H9 (cell line): ENCODE measurements at regions not wholly inside any gene's neighbourhood (a gene's known extent, or its start where the extent isn't known, plus 50 kb on each side); places are given as distances from the start of the nearest gene placed in this dataset.

Source experiments
- DNase-seq: peaks from one replicate; pipeline ENCODE4 v3.0.0-alpha.2; 2017
- H2AFZ ChIP-seq: one replicate; pipeline ENCODE4 v1.6.1; 2013; ENCODE audit warnings: mild to moderate bottlenecking, low read length, control low read depth, moderate library complexity
- H2AK5ac ChIP-seq: 2 replicates; pipeline ENCODE4 v1.6.1; 2013; ENCODE audit warnings: low read length, control low read depth, mixed read lengths; ENCODE audit not compliant: insufficient read length
- H2BK120ac ChIP-seq: one replicate; pipeline ENCODE4 v1.6.1; 2013; ENCODE audit warnings: low read depth, mild to moderate bottlenecking, low read length, control low read depth, inconsistent platforms; ENCODE audit not compliant: poor library complexity, severe bottlenecking
- H2BK12ac ChIP-seq: 2 replicates; pipeline ENCODE4 v1.6.1; 2013; ENCODE audit warnings: low read length, control low read depth, mixed read lengths, low read depth; ENCODE audit not compliant: insufficient read length
- H2BK15ac ChIP-seq: 2 replicates; pipeline ENCODE4 v1.6.1; 2013; ENCODE audit warnings: low read depth, low read length, control low read depth
- H2BK20ac ChIP-seq: one replicate; pipeline ENCODE4 v1.6.1; 2013; ENCODE audit warnings: low read depth, mild to moderate bottlenecking, low read length, control low read depth, inconsistent platforms; ENCODE audit not compliant: poor library complexity, severe bottlenecking
- H2BK5ac ChIP-seq: 2 replicates; pipeline ENCODE4 v1.6.1; 2013; ENCODE audit warnings: low read length, control low read depth, mixed read lengths; ENCODE audit not compliant: insufficient read length
- H3K14ac ChIP-seq: 2 replicates; pipeline ENCODE4 v1.6.1; 2013; ENCODE audit warnings: low read length, control low read depth; ENCODE audit not compliant: insufficient read depth
- H3K18ac ChIP-seq: 2 replicates; pipeline ENCODE4 v1.6.1; 2013; ENCODE audit warnings: low read depth, mild to moderate bottlenecking, mixed read lengths, low read length, control low read depth; ENCODE audit not compliant: insufficient read length
- H3K23ac ChIP-seq: 2 replicates; pipeline ENCODE4 v1.6.1; 2013; ENCODE audit warnings: low read length, control low read depth, mixed read lengths, low read depth; ENCODE audit not compliant: insufficient read length
- H3K23me2 ChIP-seq: 2 replicates; pipeline ENCODE4 v1.6.1; 2013; ENCODE audit warnings: low read depth, mild to moderate bottlenecking, mixed read lengths, low read length, control low read depth; ENCODE audit not compliant: insufficient read length, poor library complexity, severe bottlenecking
- H3K27ac ChIP-seq: 2 replicates; pipeline ENCODE4 v1.5.1; 2013; ENCODE audit warnings: low read length, control low read depth, mixed read lengths, low read depth; ENCODE audit not compliant: insufficient read length
- H3K27me3 ChIP-seq: 2 replicates; pipeline ENCODE4 v1.6.1; 2013; ENCODE audit warnings: low read length, control low read depth, inconsistent platforms; ENCODE audit not compliant: insufficient read depth
- H3K4ac ChIP-seq: 2 replicates; pipeline ENCODE4 v1.6.1; 2013; ENCODE audit warnings: low read depth, mild to moderate bottlenecking, control low read depth, inconsistent platforms, low read length, moderate library complexity
- H3K4me1 ChIP-seq: 2 replicates; pipeline ENCODE4 v1.6.1; 2013; ENCODE audit warnings: low read length, control low read depth, inconsistent platforms; ENCODE audit not compliant: insufficient read depth
- H3K4me2 ChIP-seq: 2 replicates; pipeline ENCODE4 v1.6.1; 2013; ENCODE audit warnings: low read length, control low read depth, mixed read lengths; ENCODE audit not compliant: insufficient read length, insufficient read depth
- H3K56ac ChIP-seq: 2 replicates; pipeline ENCODE4 v1.6.1; 2013; ENCODE audit warnings: low read depth, mild to moderate bottlenecking, mixed read lengths, low read length, control low read depth; ENCODE audit not compliant: insufficient read length
- H3K79me1 ChIP-seq: 2 replicates; pipeline ENCODE4 v1.6.1; 2013; ENCODE audit warnings: low read depth, mild to moderate bottlenecking, moderate library complexity, low read length, control low read depth, inconsistent platforms; ENCODE audit not compliant: insufficient read depth, poor library complexity, severe bottlenecking
- H3K79me2 ChIP-seq: 2 replicates; pipeline ENCODE4 v1.6.1; 2013; ENCODE audit warnings: low read length, control low read depth, inconsistent platforms; ENCODE audit not compliant: insufficient read depth
- H3K9ac ChIP-seq: 2 replicates; pipeline ENCODE4 v1.6.1; 2013; ENCODE audit warnings: low read length, control low read depth, mixed read lengths; ENCODE audit not compliant: insufficient read length; ENCODE audit errors: extremely low read depth
- H3K9me3 ChIP-seq: one replicate; pipeline ENCODE4 v1.6.1; 2013; ENCODE audit warnings: low read depth, low read length, inconsistent platforms; ENCODE audit not compliant: control insufficient read depth
- H3T11ph ChIP-seq: one replicate; pipeline ENCODE4 v1.6.1; 2013; ENCODE audit warnings: mild to moderate bottlenecking, low read length, control low read depth, inconsistent platforms
- H4K20me1 ChIP-seq: one replicate; pipeline ENCODE4 v1.6.1; 2013; ENCODE audit not compliant: control insufficient read depth, insufficient read length, insufficient read depth
- H4K5ac ChIP-seq: 2 replicates; pipeline ENCODE4 v1.6.1; 2013; ENCODE audit warnings: low read depth, mild to moderate bottlenecking, mixed read lengths, low read length, control low read depth; ENCODE audit not compliant: insufficient read length
- H4K8ac ChIP-seq: replicated peaks from 2 replicates; pipeline ENCODE4 v1.6.1; 2013; ENCODE audit warnings: low read length, control low read depth, mixed read lengths, low read depth; ENCODE audit not compliant: insufficient read length
- H4K91ac ChIP-seq: 2 replicates; pipeline ENCODE4 v1.6.1; 2013; ENCODE audit warnings: low read depth, mild to moderate bottlenecking, moderate library complexity, mixed read lengths, low read length, control low read depth; ENCODE audit not compliant: insufficient read length
- H3K27ac Mint-ChIP-seq, 3 experiments: 2 replicates in 2 of 3; 3 replicates in 1 of 3; pipeline ENCODE4 v1.8.0; 2020 to 2021; ENCODE audit warnings: mixed read lengths in 3 of 3, mild to moderate bottlenecking in 1 of 3, moderate library complexity in 1 of 3
- H3K27me3 Mint-ChIP-seq: 2 replicates; pipeline ENCODE4 v1.8.0; 2021; ENCODE audit warnings: low read depth, mild to moderate bottlenecking, moderate library complexity, mixed read lengths
- H3K36me3 Mint-ChIP-seq, 3 experiments: 2 replicates in 2 of 3; 3 replicates in 1 of 3; pipeline ENCODE4 v1.8.0; 2020 to 2021; ENCODE audit warnings: low read depth in 3 of 3, mixed read lengths in 3 of 3; ENCODE audit not compliant: insufficient read depth in 1 of 3
- H3K4me1 Mint-ChIP-seq, 2 experiments: 2 replicates each; pipeline ENCODE4 v1.8.0; 2020; ENCODE audit warnings: mixed read lengths in 2 of 2
- H3K4me3 Mint-ChIP-seq, 2 experiments: 2 replicates in 1 of 2; 3 replicates in 1 of 2; pipeline ENCODE4 v1.8.0; 2020 to 2021; ENCODE audit warnings: mild to moderate bottlenecking in 2 of 2, mixed read lengths in 2 of 2, moderate library complexity in 1 of 2
- H3K9me3 Mint-ChIP-seq, 2 experiments: 2 replicates in 1 of 2; 3 replicates in 1 of 2; pipeline ENCODE4 v1.8.0; 2020; ENCODE audit warnings: mild to moderate bottlenecking in 2 of 2, mixed read lengths in 2 of 2, moderate library complexity in 1 of 2
- WGBS: extraction: QIAGEN DNeasy Blood & Tissue Kit; methylation state at CpG from one replicate; pipeline ENCODE4 v1.1.7; 2013; ENCODE audit warnings: missing lambda C conversion rate, low lambda C conversion rate, mixed read lengths; ENCODE audit not compliant: insufficient read length; ENCODE audit errors: extremely low coverage; 5-methylcytosine and 5-hydroxymethylcytosine counted together
- TF ChIP-seq, protein P1 (sequence below): fragments of 200-600 bp; sonication (generic); conservative IDR thresholded peaks from 3 replicates; pipeline ENCODE4 v1.8.0; 2021; ENCODE audit warnings: antibody characterized with exemption, mild to moderate bottlenecking

DNA sequence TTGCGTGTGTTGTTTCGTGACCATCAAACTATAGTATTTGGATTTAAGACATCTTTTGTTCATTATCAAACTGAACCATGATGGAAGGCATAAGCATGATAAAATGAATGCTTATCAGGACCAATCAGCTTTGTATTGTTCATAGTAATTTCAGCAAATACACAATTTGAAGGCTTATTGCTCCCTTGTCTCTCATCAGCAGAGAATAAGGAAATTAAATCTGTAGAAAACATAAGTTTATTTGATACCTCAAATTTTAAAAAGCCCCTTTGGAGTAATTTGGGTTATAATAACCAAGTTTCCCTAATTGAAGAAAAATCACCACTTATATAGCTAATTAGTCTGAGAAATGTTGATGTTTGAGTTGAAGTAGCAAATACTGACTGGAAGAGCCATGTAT lies 705.7 kb downstream of the NUP35 start:
- Mint-ChIP-seq H3K9me3 (peaks cover 19 to 20% of the 10 kb centered on the region in 2 experiments; a peak in 4 of 5 replicates), H3K4me1 (no peaks in the 10 kb centered on the region), H3K4me3 (no peak overlapping the region), H3K36me3 (peaks cover 5 to 10% (median 8%) of the 10 kb centered on the region in 3 experiments), H3K27ac (no peak overlapping the region), H3K27me3 (no peaks in the 10 kb centered on the region)
- H3K27ac ChIP-seq: no peak overlapping the region
- H2BK15ac ChIP-seq: no peak overlapping the region
- no peaks in the 10 kb centered on the region for H3K79me1 ChIP-seq
- no peak overlapping the region for H3K9ac ChIP-seq
- H3K23ac ChIP-seq: no peak overlapping the region
- no peak overlapping the region for H4K8ac ChIP-seq
- H2BK120ac ChIP-seq: no peak overlapping the region
- H2BK20ac ChIP-seq: no peak overlapping the region
- TF ChIP-seq, protein P1, sequence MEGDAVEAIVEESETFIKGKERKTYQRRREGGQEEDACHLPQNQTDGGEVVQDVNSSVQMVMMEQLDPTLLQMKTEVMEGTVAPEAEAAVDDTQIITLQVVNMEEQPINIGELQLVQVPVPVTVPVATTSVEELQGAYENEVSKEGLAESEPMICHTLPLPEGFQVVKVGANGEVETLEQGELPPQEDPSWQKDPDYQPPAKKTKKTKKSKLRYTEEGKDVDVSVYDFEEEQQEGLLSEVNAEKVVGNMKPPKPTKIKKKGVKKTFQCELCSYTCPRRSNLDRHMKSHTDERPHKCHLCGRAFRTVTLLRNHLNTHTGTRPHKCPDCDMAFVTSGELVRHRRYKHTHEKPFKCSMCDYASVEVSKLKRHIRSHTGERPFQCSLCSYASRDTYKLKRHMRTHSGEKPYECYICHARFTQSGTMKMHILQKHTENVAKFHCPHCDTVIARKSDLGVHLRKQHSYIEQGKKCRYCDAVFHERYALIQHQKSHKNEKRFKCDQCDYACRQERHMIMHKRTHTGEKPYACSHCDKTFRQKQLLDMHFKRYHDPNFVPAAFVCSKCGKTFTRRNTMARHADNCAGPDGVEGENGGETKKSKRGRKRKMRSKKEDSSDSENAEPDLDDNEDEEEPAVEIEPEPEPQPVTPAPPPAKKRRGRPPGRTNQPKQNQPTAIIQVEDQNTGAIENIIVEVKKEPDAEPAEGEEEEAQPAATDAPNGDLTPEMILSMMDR: no peak
- no peak overlapping the region for H3K4ac ChIP-seq
- H4K20me1 ChIP-seq: peaks cover 3% of the 10 kb centered on the region
- no CpG with 5 or more reads among the region's 2 CpGs for WGBS
- no peaks in the 10 kb centered on the region for H3K79me2 ChIP-seq
- H4K91ac ChIP-seq: no peak overlapping the region
- H3K14ac ChIP-seq: no peak overlapping the region
- H3K27me3 ChIP-seq: no peaks in the 10 kb centered on the region
- no peak overlapping the region for H2AK5ac ChIP-seq
- H4K5ac ChIP-seq: no peak overlapping the region
- H3T11ph ChIP-seq: no peak overlapping the region
- H3K18ac ChIP-seq: no peak overlapping the region
- no peak overlapping the region for H3K4me2 ChIP-seq
- H2BK5ac ChIP-seq: no peak overlapping the region
- no peak overlapping the region for H3K56ac ChIP-seq
- no peak for DNase-seq
- no peaks in the 10 kb centered on the region for H3K23me2 ChIP-seq
- H2BK12ac ChIP-seq: no peak overlapping the region
- no peak overlapping the region for H2AFZ ChIP-seq
- H3K9me3 ChIP-seq: no peaks in the 10 kb centered on the region
- H3K4me1 ChIP-seq: no peaks in the 10 kb centered on the region
